Superior temporal gyrus (tissue), 1 donor: ENCODE measurements at regions not wholly inside any gene's neighbourhood (a gene's known extent, or its start where the extent isn't known, plus 50 kb on each side); places are given as distances from the start of the nearest gene placed in this dataset.

ENCODE experiments used
- DNase-seq: peaks from one replicate; pipeline ENCODE4 v3.0.0-alpha.2; 2016; ENCODE audit errors: extremely low spot score

DNA sequence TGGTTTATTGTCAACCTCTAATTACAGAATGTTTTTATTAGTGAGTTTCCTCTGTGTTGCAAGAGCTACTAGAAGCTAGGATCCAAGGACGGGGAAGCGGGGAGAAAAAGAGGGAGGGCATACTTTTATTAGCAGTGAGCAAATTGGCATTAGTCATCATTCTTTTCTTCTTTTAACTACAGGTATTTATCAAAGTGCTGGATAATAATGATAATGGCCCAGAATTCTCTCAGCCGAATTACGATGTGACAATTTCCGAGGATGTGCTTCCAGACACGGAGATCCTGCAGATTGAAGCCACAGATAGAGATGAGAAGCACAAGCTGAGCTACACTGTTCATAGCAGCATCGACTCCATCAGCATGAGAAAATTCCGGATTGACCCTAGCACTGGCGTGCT, 179.7 kb upstream of the MTNR1B start:
- no peak for DNase-seq

DNA sequence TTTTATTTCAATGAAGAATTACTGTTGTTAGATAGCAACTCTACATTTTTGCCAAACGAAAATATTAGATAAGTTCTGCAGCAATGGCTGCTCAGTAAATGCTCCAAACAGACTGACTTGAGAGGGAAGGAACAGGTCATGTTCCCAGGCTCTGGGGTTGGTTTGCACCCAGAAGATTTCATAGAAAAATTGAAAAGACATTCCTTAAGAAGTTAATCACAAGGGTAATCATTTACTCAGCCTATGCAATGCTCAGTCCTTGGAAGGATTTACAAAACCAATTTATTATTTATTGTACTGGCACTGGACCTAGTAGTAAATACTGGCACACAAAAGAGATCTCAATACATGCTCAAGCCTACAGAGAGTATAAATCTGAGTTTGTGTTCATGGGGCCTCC, 179.1 kb upstream of the MTNR1B start:
- no peak for DNase-seq

GRCh38 chr11:92790926-92791616, 178.4 kb upstream of the MTNR1B start:
- DNase-seq: no peak

DNA sequence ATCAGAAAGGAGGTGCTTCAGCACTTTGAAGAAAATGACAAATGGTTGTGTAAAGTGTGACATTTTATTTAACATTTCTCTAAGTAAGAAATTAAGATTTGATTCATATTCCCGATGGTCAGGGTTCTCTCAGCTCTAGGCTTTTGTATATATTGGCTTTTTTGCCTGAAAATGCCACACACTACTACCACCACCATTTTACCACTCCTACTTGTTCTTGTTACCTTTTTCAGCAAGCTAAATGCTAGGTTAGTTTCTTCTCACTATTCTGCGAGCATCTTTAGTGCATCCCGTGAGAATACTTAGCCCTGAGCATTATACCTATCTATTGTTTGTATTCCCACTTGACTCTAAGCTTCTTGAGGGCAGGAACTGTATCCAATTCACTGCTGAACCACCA, 177.6 kb upstream of the MTNR1B start:
- no peak for DNase-seq

GRCh38 chr11:92793189-92793588, 176.3 kb upstream of the MTNR1B start:
- no peak for DNase-seq

DNA sequence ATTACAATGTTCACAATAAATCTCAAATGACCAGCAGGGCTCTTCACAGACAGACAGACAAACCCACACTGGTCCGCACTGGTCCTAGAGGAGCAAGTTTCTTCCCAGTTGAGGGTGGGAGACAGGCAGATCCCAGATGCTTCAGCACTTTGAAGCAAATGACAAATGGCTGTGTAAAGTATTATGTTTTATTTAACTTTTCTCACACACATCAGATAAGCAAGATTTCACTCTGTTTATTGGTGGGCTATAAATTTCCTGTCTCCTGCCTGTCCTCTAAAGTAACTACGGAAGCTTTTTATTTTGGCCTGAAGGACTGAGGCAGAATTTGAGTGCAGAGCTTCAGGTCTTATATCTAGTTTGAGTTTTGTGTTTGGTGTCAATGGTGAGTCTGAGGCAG, 174.7 kb upstream of the MTNR1B start:
- DNase-seq: no peak

DNA sequence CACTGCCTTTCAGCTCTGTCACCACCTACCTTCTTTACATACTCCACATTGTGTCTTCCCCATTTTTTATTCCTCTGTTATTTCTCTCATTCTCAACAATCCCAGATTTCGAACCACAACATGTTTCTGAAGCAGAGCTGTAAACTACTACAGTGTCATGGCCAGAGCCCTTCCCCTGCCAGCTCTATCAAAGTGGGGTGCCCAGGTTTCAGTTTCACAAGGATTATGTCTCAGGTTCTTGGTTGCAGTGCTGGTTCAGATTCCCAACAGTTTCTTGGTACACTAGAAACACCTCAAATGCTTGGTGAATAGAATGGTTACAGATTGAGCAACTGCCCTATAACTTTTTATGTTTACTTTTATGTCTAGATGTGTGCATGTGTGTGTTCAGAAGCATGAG, 172.7 kb upstream of the MTNR1B start:
- no peak for DNase-seq

DNA sequence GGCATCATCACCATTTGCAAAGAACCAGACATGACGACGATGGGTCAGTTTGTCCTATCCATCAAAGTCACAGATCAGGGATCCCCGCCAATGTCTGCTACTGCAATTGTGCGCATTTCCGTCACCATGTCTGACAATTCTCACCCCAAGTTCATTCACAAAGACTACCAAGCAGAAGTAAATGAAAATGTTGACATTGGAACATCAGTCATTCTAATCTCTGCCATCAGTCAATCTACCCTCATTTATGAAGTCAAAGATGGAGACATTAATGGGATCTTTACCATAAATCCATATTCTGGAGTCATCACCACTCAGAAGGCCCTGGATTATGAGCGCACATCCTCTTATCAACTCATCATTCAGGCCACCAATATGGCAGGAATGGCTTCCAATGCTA, 171.6 kb upstream of the MTNR1B start:
- DNase-seq: no peak

- DNase-seq: no peak
Measured at GRCh38 chr11:92801685-92802084, 167.8 kb upstream of the MTNR1B start.

DNA sequence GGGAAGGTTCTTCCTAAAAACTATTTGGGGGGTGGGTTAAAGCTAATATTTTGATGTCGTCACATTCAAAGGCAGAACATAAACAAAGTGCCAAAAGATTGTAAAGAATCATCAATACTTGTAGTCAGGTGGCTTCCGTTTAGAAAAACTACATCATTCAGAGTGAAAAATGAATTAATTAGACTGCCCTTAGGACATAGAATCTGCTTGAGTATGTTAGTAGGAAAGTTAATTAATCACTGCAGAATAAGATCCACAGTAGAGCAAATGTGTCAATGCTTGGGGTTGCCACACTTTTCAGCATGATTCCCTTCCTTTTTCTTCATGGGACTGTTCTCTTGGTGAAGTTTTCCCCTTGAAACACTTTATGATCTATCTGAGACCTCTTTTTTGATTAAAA, 166.8 kb upstream of the MTNR1B start:
- DNase-seq: no peak

DNA sequence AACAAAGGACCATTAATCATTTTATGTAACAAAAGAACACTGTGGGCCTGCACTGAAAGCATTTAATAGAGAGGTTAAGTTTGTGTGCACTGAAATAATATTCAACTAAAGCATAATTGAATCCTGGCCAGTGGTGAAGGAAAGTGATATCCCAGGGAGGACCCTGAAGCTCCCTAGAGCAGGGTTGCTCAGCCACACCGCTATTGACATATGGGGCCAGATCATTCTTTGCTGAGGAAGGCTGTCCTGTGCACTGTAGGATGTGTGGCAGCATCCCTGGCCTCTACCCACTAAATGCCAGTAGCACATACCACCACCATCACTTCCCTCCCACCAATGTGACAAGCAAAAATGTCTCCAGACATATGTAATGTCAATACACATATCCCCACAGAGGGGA, 166.1 kb upstream of the MTNR1B start:
- DNase-seq: no peak

DNA sequence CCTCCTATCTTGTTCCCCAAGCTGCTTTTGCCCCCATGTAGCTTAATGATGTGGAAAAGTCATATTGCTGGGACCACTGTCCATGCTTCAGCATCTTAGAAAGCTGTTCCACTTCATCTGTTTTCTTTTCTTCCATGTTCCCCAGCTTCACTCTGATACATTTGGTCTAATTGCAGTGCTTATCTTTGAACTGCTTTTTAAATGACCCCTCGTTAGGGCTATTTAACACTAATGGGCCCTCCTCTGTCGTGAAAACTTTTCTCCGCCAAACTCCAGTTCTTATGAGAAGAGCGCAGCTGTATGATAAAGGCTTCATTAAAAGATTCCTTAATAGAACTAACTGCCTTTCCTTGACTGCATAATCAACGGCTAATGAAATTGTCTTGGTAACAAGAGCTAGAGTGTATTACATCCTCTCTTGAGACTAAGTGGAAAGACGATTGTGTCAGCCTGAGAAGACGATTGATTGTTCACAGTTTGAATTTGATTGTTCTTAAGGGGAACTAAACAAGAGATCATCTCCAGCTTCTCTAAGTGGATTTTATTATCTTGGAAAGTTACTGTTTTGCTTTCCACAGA, 165.0 kb upstream of the MTNR1B start:
- no peak for DNase-seq

DNA sequence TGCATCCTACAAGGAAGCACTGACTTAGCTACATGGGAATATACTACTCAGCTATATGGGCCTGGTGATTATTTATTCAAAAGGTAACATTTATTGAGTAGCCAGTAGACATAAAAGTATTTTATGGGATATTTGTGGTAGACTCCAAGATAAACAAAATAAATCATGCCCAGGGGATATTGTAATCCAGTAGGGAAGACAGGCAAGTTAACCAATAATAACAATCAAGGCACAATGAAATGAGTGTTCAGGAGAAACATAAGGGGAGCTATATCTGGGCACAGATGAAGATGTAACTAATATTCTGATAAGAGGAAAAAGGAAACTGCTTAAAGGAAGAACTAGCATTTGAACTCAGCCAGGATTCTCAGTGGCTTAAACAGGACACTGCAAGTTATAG, 161.4 kb upstream of the MTNR1B start:
- no peak for DNase-seq

- DNase-seq: no peak
Measured at GRCh38 chr11:92810423-92811064, 158.9 kb upstream of the MTNR1B start.

GRCh38 chr11:92811341-92811740, 158.1 kb upstream of the MTNR1B start:
- DNase-seq: peak; percentile 64

DNA sequence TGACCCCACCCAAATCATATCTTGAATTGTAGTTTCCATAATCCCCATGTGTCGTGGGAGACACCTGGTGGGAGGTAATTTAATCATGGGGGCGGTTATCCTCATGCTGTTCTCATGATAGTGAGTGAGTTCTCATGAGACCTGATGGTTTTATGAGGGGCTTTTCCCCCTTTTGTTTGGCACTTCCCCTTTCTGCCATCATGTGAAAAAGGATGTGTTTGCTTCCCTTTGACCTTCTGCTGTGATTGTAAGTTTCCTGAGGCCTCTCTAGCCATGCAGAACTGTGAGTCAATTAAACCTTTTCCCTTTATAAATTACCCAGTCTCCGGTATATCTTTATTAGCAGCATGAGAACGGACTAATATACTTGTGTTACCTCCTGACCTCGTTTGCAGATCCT, 156.6 kb upstream of the MTNR1B start:
- no peak for DNase-seq

DNA sequence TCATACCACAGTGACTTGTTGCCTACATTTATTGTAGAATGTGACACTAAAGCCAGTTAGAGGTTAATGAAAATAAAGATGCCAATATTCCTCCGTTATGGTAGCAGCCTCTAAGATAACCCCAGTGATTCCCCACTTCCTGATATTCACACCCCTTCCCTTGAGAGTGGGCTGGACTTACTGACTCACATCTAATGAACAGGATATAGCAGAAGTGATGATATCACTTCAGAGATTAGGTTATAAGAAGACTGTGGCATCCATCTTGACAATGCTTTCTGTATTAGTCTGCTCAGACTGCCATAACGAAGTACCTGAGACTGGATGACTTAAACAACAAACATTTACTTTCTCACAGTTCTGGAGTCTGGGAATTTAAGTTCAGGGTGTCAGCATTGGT, 149.6 kb upstream of the MTNR1B start:
- DNase-seq: no peak

GRCh38 chr11:92820860-92821259, 148.6 kb upstream of the MTNR1B start:
- no peak for DNase-seq

DNA sequence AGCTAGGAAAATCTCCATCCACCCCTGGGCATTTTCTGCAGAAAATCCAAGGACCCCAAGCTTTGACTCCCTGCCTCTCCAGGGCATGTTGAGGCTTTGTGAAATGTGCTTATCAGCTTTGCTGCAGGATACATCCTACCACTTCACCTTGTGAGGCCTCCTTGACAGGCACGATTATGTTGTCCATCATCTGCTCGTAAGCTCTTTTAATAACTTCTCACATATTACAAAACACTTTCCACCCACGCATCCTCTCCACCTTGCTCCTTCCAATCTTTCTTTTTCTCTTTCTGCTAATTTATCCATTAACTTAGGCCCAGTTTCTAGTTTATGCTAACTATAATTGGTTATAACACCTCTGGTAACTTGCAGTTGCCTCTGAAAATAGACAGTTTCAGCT, 147.0 kb upstream of the MTNR1B start:
- DNase-seq: no peak

DNA sequence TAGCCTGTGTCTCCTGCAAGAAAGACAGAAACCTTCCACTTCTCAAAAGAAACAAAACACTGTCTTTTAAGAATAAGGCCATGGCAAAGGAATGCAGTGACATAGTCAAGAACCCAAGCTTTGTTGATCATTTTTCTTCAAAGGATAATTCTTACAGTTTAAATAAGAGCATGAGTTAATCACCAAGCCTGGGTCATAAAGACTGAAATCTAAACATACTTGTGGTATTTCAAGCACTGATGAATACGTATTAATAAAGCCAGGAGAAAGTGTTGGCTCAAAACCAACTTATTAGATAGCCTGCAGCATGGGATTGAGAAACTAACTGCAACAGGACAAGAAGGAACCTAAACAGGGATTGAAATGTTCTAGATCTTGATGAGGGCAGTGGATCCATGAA, 143.3 kb upstream of the MTNR1B start:
- DNase-seq: no peak

DNA sequence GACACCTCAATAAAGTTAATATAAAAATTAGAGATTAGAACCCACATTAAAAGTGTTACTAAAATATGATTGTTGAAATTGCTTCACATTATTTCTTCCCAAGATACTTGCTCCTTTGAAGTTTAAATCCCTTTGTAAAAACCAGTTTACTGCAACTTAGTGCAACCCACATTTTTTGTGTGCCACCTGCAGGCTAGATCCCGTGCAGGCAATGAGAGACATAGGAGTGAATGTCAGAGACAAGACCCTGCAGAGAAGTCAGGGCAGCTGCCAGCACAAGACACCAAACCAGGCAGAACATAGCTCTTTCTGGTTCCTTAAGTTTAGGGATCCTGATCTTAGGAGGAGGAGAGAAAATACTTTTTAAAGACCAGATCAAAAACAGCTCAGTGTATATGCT, 142.8 kb upstream of the MTNR1B start:
- DNase-seq: no peak

DNA sequence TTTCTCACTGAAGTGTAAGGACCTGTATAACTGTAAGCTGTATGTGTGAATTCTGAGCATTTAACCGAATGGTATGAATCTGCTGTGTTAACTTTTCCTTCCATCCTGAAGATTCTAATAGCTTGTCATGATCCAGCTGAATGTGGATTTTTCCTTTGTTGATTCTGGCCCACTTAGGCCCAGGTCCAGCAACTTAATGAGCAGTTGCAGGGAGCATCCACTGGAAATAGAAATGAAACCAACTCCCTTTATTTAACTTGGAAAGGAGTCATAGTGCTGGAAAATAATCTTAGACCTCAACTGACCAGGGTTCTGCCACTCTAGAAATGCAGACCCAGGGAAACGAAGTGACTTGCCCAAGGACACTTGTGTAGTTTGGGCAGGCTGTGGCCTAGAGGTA, 142.3 kb upstream of the MTNR1B start:
- DNase-seq: no peak

DNA sequence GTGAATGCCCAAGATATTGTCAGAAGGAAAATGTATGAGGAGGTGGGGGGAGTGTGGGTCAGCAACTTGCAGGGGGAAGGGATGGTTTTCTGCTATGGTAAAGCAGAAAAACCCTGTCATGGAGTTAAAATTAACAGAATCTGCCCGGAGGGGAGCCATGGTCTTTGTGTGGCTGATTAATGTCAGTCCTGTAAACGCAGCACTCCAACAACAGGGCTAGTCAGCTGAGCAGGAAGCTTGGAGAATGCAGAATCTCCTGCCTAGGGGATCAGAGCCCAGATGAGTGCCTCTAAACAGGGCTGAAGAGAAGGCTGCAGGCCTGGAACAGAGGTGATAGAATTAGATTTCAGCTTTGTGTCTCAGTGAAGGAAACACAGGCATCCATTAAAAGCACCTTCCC, 140.9 kb upstream of the MTNR1B start:
- no peak for DNase-seq

DNA sequence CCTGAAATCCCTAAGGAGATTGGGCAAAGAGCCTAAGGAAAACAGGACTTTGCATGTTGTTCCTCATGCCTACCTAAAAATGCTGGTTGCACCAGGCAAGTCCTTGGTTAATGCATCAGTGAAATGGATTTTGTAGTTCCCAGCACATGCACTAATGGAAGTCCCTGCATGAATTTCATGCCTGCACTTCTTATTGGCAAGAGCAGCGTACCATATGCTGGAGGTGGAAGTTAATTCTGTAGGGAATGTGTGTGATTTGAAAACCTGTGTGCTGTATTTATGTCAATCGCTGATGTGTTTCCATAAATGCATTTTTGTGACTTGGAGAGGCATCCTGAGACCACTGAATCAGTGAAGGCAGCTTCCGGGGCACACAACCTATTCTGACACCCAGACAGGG, 140.3 kb upstream of the MTNR1B start:
- DNase-seq: no peak
